GM19463 (cell line): ENCODE measurements at regions not wholly inside any gene's neighbourhood (a gene's known extent, or its start where the extent isn't known, plus 50 kb on each side); places are given as distances from the start of the nearest gene placed in this dataset.

Source experiments
- ATAC-seq: cut with Tn5 transposase; IDR thresholded peaks from one replicate; pipeline ENCODE4 v1.9.1; 2021; ENCODE audit warnings: mild to moderate bottlenecking, moderate library complexity; ENCODE audit not compliant: unreplicated experiment

DNA sequence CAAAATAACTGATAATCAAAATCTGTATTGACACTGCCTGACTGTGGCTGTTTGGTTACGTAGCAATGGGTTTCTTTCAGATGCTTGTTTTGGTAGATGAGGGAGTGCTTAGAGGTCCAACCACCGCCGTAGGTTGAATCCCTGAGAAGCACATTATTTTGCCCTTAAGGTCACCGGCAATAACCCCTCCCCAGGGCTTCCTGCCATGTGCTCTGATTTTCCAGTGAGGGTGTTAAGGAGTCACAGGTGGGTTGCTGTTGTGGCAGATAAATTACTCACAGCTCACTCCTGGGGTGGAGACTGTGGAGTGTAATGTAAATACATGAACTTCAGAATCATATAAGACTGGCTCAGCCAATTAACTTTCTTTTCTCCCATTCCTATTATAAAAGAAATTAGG, 81.5 kb upstream of the ZP4 start:
- no peak for ATAC-seq

GRCh38 chr1:237962985-237963384, 72.3 kb upstream of the ZP4 start:
- ATAC-seq = no peak

- no peak for ATAC-seq
Measured at GRCh38 chr1:237961754-237962153, 71.0 kb upstream of the ZP4 start.

GRCh38 chr1:237959838-237960237, 69.1 kb upstream of the ZP4 start:
- ATAC-seq = no peak

- ATAC-seq = no peak
Measured at GRCh38 chr1:237953238-237953637, 62.5 kb upstream of the ZP4 start.
